AG04449 (cell line): ENCODE measurements at regions not wholly inside any gene's neighbourhood (a gene's known extent, or its start where the extent isn't known, plus 50 kb on each side); places are given as distances from the start of the nearest gene placed in this dataset.

Source experiments
- CTCF ChIA-PET: fragments of 350-600 bp; formaldehyde crosslinking; extraction: SDS; loops from one replicate; lab custom pipeline; 2021; ENCODE audit warnings: antibody characterized with exemption; lab: Yijun Ruan, JAX
- POLR2A ChIA-PET: fragments of 400-600, 350-600 bp; formaldehyde crosslinking; extraction: SDS; loops from one replicate; lab custom pipeline; 2020; ENCODE audit warnings: antibody characterized with exemption, inconsistent platforms; lab: Yijun Ruan, JAX
- DNase-seq: peaks from one replicate; pipeline ENCODE4 v3.0.0-alpha.2; 2010; ENCODE audit warnings: low read depth, low spot score
- H3K4me3 ChIP-seq: 2 replicates; pipeline ENCODE4 v1.5.1; 2011; ENCODE audit warnings: low read depth, mild to moderate bottlenecking, control low read depth, low read length
- TF ChIP-seq, protein P1 (sequence below): IDR thresholded peaks from one replicate; pipeline ENCODE4 v1.5.1; 2011; ENCODE audit warnings: mild to moderate bottlenecking, moderate library complexity, low read length, control low read depth, inconsistent platforms; ENCODE audit not compliant: insufficient read depth; ENCODE audit errors: missing control alignments

DNA sequence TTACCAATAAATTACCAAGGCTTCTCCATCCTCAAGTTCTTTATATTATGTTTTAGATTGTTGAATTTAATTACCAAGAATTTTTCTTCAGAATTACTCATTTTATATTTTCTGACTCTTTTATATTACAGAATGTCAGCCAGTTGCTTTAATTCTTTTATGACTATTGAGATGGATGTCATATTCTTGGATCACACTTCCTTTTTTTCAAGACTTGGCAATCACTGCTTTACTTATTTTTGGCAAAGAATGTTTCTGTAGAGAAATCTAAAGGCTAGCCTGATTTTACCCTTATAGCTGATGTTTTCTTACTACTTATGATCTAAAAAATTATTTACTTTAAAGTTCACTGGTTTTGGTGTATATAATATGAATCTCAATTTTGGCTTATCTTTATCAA, 721.1 kb upstream of the TMPRSS15 start:
- H3K4me3 ChIP-seq: no peak overlapping the region
- no peak for DNase-seq
- POLR2A ChIA-PET: no interaction called here
- TF ChIP-seq, protein P1, sequence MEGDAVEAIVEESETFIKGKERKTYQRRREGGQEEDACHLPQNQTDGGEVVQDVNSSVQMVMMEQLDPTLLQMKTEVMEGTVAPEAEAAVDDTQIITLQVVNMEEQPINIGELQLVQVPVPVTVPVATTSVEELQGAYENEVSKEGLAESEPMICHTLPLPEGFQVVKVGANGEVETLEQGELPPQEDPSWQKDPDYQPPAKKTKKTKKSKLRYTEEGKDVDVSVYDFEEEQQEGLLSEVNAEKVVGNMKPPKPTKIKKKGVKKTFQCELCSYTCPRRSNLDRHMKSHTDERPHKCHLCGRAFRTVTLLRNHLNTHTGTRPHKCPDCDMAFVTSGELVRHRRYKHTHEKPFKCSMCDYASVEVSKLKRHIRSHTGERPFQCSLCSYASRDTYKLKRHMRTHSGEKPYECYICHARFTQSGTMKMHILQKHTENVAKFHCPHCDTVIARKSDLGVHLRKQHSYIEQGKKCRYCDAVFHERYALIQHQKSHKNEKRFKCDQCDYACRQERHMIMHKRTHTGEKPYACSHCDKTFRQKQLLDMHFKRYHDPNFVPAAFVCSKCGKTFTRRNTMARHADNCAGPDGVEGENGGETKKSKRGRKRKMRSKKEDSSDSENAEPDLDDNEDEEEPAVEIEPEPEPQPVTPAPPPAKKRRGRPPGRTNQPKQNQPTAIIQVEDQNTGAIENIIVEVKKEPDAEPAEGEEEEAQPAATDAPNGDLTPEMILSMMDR: no peak
- CTCF ChIA-PET: no interaction called here

DNA sequence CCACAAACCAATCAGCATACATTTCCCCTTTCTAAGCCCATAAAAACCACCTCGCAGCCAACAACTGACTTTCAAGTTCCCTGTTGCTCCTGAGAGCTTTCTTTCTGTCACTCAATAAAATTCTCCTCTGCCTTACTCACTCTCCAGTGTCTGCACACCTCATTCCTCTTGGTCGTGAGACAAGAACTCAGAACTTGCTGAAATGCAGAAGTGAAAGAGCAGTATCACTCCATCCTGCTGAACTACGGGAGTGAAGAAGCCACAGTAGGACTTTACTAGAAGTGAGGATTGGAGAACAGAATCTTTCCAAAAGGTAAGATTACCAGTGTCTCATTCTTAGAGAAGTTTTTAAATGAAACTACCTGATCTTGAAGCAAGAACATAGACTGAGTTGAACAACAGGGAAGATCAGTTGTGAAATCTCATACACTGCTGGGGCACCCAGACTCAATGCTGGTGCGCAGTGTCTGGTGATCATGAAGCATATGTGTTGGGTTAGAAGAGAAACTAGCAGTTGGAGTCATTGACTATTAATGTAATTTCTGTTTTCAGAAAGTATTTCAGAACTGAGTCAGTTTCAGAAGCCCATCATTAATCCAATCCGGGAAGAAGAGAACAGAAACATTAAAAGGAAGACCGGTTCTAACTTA, 726.9 kb upstream of the TMPRSS15 start:
- TF ChIP-seq, protein P1: no peak
- ChIA-PET POLR2A (no interaction called here), CTCF (no interaction called here)
- DNase-seq: no peak
- no peak overlapping the region for H3K4me3 ChIP-seq

DNA sequence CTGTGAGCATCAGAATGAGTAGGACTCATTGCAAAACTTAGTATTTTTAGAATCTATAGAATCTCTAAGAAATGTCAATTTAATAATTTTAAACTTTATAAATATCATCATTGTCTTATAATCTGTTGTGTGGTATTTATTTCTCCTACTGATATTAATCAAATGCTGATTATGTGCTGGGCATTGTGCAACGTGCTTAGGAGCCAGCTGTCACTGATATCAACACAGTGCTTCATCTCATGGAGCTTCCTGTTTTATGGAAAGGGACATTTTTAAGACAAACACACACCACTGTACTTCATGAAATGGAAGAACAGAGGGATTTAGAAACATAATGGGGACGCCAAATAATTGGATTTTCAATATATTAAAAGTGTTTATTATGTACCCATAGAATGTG, 737.9 kb upstream of the TMPRSS15 start:
- DNase-seq: no peak
- ChIA-PET POLR2A (no interaction called here), CTCF (no interaction called here)
- TF ChIP-seq, protein P1: no peak
- no peak overlapping the region for H3K4me3 ChIP-seq

DNA sequence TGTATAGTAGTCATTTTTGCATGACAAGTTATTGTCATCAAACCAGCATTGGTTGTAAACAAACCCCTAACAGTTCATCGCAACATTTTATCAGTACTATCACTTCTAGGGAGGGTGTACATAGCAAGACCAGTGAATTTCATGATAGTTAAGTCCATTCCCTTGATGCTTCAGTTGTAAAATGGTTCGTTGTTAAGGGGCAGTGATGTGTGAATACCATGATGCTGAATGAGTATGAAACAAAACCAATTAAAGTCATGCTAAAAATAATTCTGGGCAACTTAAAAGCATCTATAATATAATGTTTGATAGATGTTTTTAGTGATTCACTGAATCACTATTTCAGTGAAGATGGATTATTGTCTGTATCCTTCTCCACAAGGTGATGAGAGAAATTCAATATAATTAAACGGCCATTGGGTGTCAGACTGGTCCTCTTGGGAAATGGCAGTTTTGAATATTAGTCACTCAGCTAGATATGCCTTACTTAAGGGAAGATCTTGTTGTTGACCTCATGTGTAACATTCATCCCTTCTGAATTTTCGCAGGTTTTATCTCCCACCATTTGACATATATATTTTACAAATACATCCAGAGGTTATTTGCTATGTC, 742.2 kb upstream of the TMPRSS15 start:
- POLR2A ChIA-PET: no interaction called here

DNA sequence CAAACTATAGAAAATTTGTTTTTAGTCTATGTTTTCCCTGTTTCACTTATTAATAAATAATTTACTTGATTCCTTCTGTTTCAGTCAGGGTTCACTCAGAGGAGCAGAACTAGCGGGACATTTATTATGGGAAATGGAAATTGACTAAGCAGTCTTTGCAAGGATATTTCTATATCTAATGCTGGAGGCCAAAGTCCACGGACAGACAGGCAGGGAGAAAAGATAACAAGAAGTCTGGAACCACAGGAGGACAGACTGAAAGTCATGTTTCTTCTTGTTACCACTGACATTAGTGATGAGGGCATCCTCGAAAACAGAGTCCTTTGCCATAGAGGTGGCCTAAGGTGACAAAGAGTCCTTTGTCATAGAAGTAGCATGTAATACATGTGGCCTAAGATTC, 744.5 kb upstream of the TMPRSS15 start:
- no peak overlapping the region for H3K4me3 ChIP-seq
- CTCF ChIA-PET: no interaction called here
- POLR2A ChIA-PET: no interaction called here
- TF ChIP-seq, protein P1: no peak
- DNase-seq: no peak

More for the DNA sequence above, 742.2 kb upstream of the TMPRSS15 start:
- CTCF ChIA-PET: no interaction called here
- no peak overlapping the region for H3K4me3 ChIP-seq
- TF ChIP-seq, protein P1: no peak
- no peak for DNase-seq

DNA sequence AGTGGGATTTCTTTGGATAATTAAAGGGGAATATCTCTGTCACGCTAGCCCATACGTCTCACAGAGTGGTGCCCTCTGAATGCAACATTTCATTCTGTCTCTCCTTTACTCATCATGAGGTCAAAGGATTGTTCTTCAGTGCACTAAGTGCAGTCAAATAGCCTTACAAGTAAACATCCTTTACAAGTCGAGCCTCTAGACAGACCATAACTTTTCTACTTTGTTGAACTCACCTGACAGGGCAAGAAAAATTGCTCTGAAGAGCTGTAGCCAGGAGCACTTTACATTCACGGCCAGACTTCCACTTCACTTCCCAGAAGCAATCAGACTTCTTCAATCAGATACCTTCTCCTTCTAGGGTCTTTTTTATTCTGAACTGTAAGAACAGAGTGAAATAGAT, 768.0 kb upstream of the TMPRSS15 start:
- POLR2A ChIA-PET: no interaction called here
- no peak overlapping the region for H3K4me3 ChIP-seq
- no peak for DNase-seq
- TF ChIP-seq, protein P1: no peak
- CTCF ChIA-PET: no interaction called here
